Hepatocyte (in vitro differentiated cells): ENCODE measurements at regions not wholly inside any gene's neighbourhood (a gene's known extent, or its start where the extent isn't known, plus 50 kb on each side); places are given as distances from the start of the nearest gene placed in this dataset.

Source experiments
- DNase-seq: peaks from one replicate; pipeline ENCODE4 v3.0.0-alpha.2; 2016; ENCODE audit warnings: low spot score
- H2AFZ ChIP-seq: fragments of 200-600 bp; sonication (generic); 2 replicates; pipeline ENCODE4 v1.6.0; 2016; ENCODE audit warnings: antibody characterized with exemption, mild to moderate bottlenecking
- H3K27ac ChIP-seq: fragments of 200-600 bp; sonication (generic); 2 replicates; pipeline ENCODE4 v1.5.1; 2016; ENCODE audit warnings: mild to moderate bottlenecking
- H3K27me3 ChIP-seq: fragments of 200-600 bp; sonication (generic); 2 replicates; pipeline ENCODE4 v1.6.1; 2016
- H3K36me3 ChIP-seq: fragments of 200-600 bp; sonication (generic); replicated peaks from 2 replicates; pipeline ENCODE4 v1.5.1; 2016; ENCODE audit warnings: low read depth; ENCODE audit not compliant: insufficient read depth
- H3K4me1 ChIP-seq: fragments of 200-600 bp; sonication (generic); 2 replicates; pipeline ENCODE4 v1.5.1; 2016; ENCODE audit warnings: mild to moderate bottlenecking, moderate library complexity; ENCODE audit not compliant: insufficient read depth
- H3K4me2 ChIP-seq: fragments of 200-600 bp; sonication (generic); 2 replicates; pipeline ENCODE4 v1.6.0; 2016
- H3K4me3 ChIP-seq: fragments of 200-600 bp; sonication (generic); 2 replicates; pipeline ENCODE4 v1.5.1; 2016; ENCODE audit warnings: mild to moderate bottlenecking
- H3K79me2 ChIP-seq: fragments of 200-600 bp; sonication (generic); 2 replicates; pipeline ENCODE4 v1.6.0; 2017; ENCODE audit warnings: mild to moderate bottlenecking
- H3K9me2 ChIP-seq: fragments of 200-600 bp; sonication (generic); replicated peaks from 2 replicates; pipeline ENCODE4 v1.6.0; 2017; ENCODE audit warnings: mild to moderate bottlenecking; ENCODE audit not compliant: insufficient read depth
- H3K9me3 ChIP-seq: fragments of 200-600 bp; sonication (generic); 2 replicates; pipeline ENCODE4 v1.5.1; 2016; ENCODE audit warnings: low read depth, mild to moderate bottlenecking
- H4K20me1 ChIP-seq: fragments of 200-600 bp; sonication (generic); 2 replicates; pipeline ENCODE4 v1.6.0; 2016; ENCODE audit warnings: mild to moderate bottlenecking; ENCODE audit not compliant: insufficient read depth, poor library complexity, severe bottlenecking
- EZH2 ChIP-seq: fragments of 200-600 bp; sonication (generic); IDR thresholded peaks from 2 replicates; pipeline ENCODE4 v1.6.1; 2016; ENCODE audit warnings: antibody characterized with exemption, mild to moderate bottlenecking, borderline replicate concordance
- EZH2phosphoT487 ChIP-seq: fragments of 200-600 bp; sonication (generic); IDR thresholded peaks from one replicate; pipeline ENCODE4 v1.6.1; 2018; ENCODE audit warnings: antibody characterized with exemption, mild to moderate bottlenecking, low read depth, moderate library complexity; ENCODE audit not compliant: unreplicated experiment, severe bottlenecking
- WGBS: methylation state at CpG from one replicate; pipeline ENCODE4 v1.1.6; 2016; ENCODE audit warnings: low lambda C conversion rate; ENCODE audit errors: missing lambda C conversion rate; 5-methylcytosine and 5-hydroxymethylcytosine counted together
- TF ChIP-seq, protein P1 (sequence below): fragments of 200-600 bp; sonication (generic); IDR thresholded peaks from 2 replicates; pipeline ENCODE4 v1.5.1; 2016; ENCODE audit warnings: antibody characterized with exemption, mild to moderate bottlenecking; ENCODE audit not compliant: poor library complexity

DNA sequence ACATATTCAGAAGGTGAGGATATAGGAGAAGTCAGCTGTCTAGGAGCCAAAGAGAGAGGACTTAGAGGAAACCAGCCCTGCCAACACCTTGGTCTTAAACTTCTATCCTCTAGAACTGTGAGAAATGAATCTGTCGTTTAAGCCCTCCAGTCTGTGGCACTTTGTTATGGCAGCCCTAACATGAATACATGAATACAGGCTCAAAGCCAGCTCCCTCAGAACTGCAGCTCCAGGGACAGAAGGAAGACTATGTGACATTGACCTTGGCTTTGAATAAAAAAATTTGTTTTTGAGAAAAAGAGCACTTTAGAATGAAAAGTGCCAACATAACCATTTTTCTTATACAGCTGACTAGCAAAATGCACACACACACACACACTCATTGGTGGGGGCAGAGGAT is 110.9 kb upstream of the ATP2B2 start:
- Histone ChIP-seq H3K4me2 (no peak overlapping the region), H2AFZ (no peak overlapping the region), H3K79me2 (no peaks in the 10 kb centered on the region), H3K27me3 (peaks cover 19% of the 10 kb centered on the region), H3K27ac (no peak overlapping the region), H3K4me3 (no peak overlapping the region), H3K9me3 (no peaks in the 10 kb centered on the region), H4K20me1 (no peaks in the 10 kb centered on the region), H3K9me2 (no peaks in the 10 kb centered on the region), H3K4me1 (no peaks in the 10 kb centered on the region), H3K36me3 (no peaks in the 10 kb centered on the region)
- DNase-seq = no peak
- no peak for TF ChIP-seq EZH2
- TF ChIP-seq EZH2phosphoT487 = no peak
- TF ChIP-seq, protein P1, sequence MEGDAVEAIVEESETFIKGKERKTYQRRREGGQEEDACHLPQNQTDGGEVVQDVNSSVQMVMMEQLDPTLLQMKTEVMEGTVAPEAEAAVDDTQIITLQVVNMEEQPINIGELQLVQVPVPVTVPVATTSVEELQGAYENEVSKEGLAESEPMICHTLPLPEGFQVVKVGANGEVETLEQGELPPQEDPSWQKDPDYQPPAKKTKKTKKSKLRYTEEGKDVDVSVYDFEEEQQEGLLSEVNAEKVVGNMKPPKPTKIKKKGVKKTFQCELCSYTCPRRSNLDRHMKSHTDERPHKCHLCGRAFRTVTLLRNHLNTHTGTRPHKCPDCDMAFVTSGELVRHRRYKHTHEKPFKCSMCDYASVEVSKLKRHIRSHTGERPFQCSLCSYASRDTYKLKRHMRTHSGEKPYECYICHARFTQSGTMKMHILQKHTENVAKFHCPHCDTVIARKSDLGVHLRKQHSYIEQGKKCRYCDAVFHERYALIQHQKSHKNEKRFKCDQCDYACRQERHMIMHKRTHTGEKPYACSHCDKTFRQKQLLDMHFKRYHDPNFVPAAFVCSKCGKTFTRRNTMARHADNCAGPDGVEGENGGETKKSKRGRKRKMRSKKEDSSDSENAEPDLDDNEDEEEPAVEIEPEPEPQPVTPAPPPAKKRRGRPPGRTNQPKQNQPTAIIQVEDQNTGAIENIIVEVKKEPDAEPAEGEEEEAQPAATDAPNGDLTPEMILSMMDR = no peak
- 55% methylated on average over 1 of the region's 1 CpG for WGBS

DNA sequence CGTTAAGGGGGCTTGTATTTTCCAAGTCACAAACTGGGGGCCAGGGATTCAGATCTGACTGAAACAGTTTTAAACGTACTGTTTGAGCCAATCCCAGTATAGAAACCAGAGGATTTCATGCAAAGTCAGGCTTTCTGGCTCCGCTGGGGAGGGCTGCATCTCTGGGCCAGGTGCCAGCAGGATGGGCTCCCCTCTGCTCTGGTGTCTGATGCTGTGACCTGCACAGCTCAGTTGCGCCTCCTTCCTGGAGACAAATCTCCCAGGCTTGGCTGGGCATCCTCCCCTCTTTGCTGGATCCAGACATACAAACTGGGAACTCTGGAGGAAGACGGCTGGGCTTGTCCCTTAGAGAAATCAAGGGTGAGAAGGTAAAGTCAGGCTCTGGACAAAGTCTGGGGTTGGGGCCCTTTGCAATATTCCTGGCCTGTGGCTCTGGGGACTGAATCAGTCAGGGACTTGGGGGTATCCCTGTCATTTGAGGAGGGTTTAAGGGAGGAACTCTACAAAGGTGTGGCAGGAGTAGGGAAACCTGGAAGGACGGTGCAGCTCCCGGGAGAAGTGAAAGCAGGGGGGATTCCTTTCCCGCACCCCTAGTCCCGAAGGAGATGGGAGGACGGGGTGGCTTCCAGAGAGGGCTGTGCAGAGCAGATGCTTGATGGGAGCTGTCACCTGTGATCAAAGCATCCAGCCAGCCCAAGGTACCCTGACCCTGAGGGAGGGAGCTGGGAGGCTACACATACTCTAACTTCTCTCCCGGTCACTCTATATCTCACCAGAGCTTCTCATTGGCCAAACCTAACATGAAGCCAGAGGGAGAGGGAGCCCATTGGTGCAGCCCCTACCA is 114.8 kb upstream of the ATP2B2 start:
- no peaks in the 10 kb centered on the region for H3K79me2 ChIP-seq
- H3K36me3 ChIP-seq = no peaks in the 10 kb centered on the region
- no peak for TF ChIP-seq EZH2phosphoT487
- TF ChIP-seq, protein P1 = no peak
- no peak for TF ChIP-seq EZH2
- DNase-seq = no peak
- no peaks in the 10 kb centered on the region for H3K4me1 ChIP-seq
- no peak overlapping the region for H3K4me3 ChIP-seq
- no peaks in the 10 kb centered on the region for H3K9me2 ChIP-seq
- 71% methylated on average over 11 of the region's 11 CpGs for WGBS
- H3K9me3 ChIP-seq = no peaks in the 10 kb centered on the region
- H4K20me1 ChIP-seq = no peaks in the 10 kb centered on the region
- peaks cover 20% of the 10 kb centered on the region for H3K27me3 ChIP-seq
- H2AFZ ChIP-seq = no peak overlapping the region
- no peak overlapping the region for H3K27ac ChIP-seq
- H3K4me2 ChIP-seq = no peak overlapping the region

DNA sequence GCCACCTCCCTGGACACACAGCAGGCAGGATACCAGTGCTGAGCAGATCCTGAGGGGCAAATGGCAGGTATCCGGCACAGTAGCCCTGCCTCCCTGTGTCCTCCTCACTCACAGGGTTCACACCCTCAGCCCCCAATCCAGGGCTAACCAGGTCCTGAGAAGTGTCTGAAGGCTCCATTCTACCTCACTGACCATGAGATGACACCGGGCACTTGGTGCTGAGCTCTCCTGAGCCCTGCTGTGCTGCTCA is 115.4 kb upstream of the ATP2B2 start:
- H3K4me3 ChIP-seq = no peak overlapping the region
- no peaks in the 10 kb centered on the region for H3K79me2 ChIP-seq
- no peaks in the 10 kb centered on the region for H3K9me3 ChIP-seq
- no peak overlapping the region for H3K4me2 ChIP-seq
- DNase-seq = no peak
- H3K4me1 ChIP-seq = no peaks in the 10 kb centered on the region
- 84% methylated on average over 2 of the region's 2 CpGs for WGBS
- no peaks in the 10 kb centered on the region for H3K9me2 ChIP-seq
- no peaks in the 10 kb centered on the region for H4K20me1 ChIP-seq
- TF ChIP-seq EZH2 (no peak), EZH2phosphoT487 (no peak)
- TF ChIP-seq, protein P1 = no peak
- H3K27ac ChIP-seq = no peak overlapping the region
- no peaks in the 10 kb centered on the region for H3K36me3 ChIP-seq
- no peak overlapping the region for H2AFZ ChIP-seq
- H3K27me3 ChIP-seq = peaks cover 20% of the 10 kb centered on the region
